Stimulated activated effector memory CD8-positive, alpha-beta T cell treated with anti-CD3 and anti-CD28 coated beads, Interleukin-12 subunit alpha, Interleukin-12 subunit beta, amount 100 ng/mL, for 72 hours (primary cell): ENCODE measurements at regions not wholly inside any gene's neighbourhood (a gene's known extent, or its start where the extent isn't known, plus 50 kb on each side); places are given as distances from the start of the nearest gene placed in this dataset.
"Not testable (repeated sequence)": the region's sequence is repeated elsewhere in the genome, so short reads cannot be mapped to it uniquely, and the experiment has no call there.

Source experiments
- ATAC-seq: fragments of 150-1000 bp; cut with Tn5 transposase; 2 replicates; pipeline ENCODE4 v1.10.0; 2021
- DNase-seq, 2 donors: peaks; one replicate each; pipeline ENCODE4 v3.0.0; 2021 to 2022; ENCODE audit warnings: low spot score in 2 of 2
- H3K27ac Mint-ChIP-seq: one replicate; pipeline ENCODE4 v1.8.0; 2022; ENCODE audit warnings: mild to moderate bottlenecking, mixed read lengths
- H3K36me3 Mint-ChIP-seq: one replicate; pipeline ENCODE4 v1.8.0; 2022; ENCODE audit warnings: mild to moderate bottlenecking, mixed read lengths
- H3K4me1 Mint-ChIP-seq: one replicate; pipeline ENCODE4 v1.8.0; 2022; ENCODE audit warnings: mixed read lengths
- H3K4me3 Mint-ChIP-seq: one replicate; pipeline ENCODE4 v1.8.0; 2022; ENCODE audit warnings: mild to moderate bottlenecking, mixed read lengths
- H3K9me3 Mint-ChIP-seq: one replicate; pipeline ENCODE4 v1.8.0; 2022; ENCODE audit warnings: mixed read lengths

- H3K9me3 Mint-ChIP-seq = no peaks in the 10 kb centered on the region
- peak overlapping the region; percentile 83 for H3K27ac Mint-ChIP-seq
- ATAC-seq (peak; percentile 86), DNase-seq (no peak)
- no peaks in the 10 kb centered on the region for H3K36me3 Mint-ChIP-seq
- peak overlapping the region; percentile 59 for H3K4me3 Mint-ChIP-seq
- H3K4me1 Mint-ChIP-seq = peaks cover 37% of the 10 kb centered on the region
Observed at GRCh38 chr1:148372731-148373130, 110.4 kb downstream of the PPIAL4G start.

DNA sequence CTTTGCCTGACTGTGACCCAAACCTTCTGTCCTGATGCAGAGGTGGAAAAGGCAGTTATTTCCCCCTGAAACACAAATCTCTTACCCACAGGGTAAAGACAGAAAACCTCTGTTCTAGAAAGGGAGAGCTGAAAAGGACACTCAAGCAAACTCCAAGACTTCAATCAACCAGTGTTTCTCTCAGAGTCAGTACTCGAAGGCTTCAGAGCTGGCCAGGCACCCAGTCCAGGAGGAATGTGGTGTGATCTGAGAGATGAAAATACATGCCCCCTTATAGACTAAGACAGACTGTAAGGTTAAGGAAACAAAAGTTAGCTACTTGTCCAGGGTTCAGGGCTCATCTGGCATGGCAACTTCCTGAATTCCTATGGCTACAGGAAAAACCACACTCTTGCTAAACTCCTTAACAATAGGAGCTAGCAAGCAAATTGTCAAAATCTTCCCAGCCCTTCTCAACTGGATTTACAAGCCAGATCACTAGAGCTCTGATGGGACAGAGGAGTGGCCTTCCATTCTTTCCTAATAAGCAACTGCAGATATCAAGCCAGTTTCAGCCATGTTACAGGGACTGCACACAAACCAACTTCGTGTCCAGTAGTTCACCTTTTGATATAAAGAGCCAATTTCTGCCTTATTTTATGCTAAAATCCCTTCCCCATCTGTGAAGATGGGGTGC is 110.9 kb downstream of the PPIAL4G start:
- H3K9me3 Mint-ChIP-seq, H3K36me3 Mint-ChIP-seq, DNase-seq: not testable (repeated sequence)
- peaks cover 37% of the 10 kb centered on the region for H3K4me1 Mint-ChIP-seq
- peak overlapping the region; percentile 59 for H3K4me3 Mint-ChIP-seq
- peak; percentile 16 for ATAC-seq
- peak overlapping the region; percentile 83 for H3K27ac Mint-ChIP-seq

- not testable (repeated sequence) for H3K9me3 Mint-ChIP-seq
Observed at GRCh38 chr1:148371551-148371994, 111.5 kb downstream of the PPIAL4G start.

GRCh38 chr1:148370661-148371060 is 112.4 kb downstream of the PPIAL4G start:
- peaks cover 42% of the 10 kb centered on the region for H3K4me1 Mint-ChIP-seq
- not testable (repeated sequence) for H3K36me3 Mint-ChIP-seq, DNase-seq, H3K27ac Mint-ChIP-seq, ATAC-seq, H3K4me3 Mint-ChIP-seq, H3K9me3 Mint-ChIP-seq

More at GRCh38 chr1:148371551-148371994, 111.5 kb downstream of the PPIAL4G start:
- ATAC-seq = peak; percentile 94
- H3K4me1 Mint-ChIP-seq = peaks cover 43% of the 10 kb centered on the region
- not testable (repeated sequence) for H3K36me3 Mint-ChIP-seq
- DNase-seq = peak; percentile 49 to 79
- peak overlapping the region; percentile 83 for H3K27ac Mint-ChIP-seq
- H3K4me3 Mint-ChIP-seq = peak overlapping the region; percentile 33

GRCh38 chr1:148367596-148367995 is 115.5 kb downstream of the PPIAL4G start:
- Mint-ChIP-seq H3K4me3 (no peak overlapping the region), H3K9me3 (no peaks in the 10 kb centered on the region), H3K4me1 (peaks cover 62% of the 10 kb centered on the region), H3K27ac (no peak overlapping the region), H3K36me3 (no peaks in the 10 kb centered on the region)
- DNase-seq (no peak), ATAC-seq (no peak)

DNA sequence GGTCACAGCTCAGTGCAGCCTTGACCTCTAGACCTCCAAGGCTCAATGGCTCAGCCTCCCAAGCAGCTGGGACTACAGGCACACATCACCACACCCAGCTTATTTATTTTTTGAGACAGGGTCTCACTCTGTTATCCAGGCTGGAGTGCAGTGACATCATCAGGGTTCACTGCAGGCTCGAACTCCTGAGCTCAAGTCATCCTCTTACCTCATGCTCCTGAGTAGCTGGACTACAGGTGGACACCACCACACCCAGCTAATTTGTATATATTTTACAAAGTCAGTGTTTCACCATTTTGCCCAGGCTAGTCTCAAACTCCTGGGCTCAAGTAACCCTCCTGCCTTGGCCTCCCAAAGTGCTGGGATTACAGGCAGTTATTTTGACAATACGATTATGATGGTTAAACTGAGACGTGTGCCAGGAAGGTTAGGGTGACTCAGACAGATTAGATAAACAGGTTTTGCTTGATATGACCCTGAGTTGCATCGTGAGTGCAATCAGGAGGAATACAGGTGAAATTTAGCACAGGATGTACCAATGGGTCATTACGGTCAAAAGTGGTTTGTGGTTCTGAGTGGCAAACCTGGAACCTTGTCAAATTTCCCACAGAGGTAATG is 116.9 kb downstream of the PPIAL4G start:
- H3K27ac Mint-ChIP-seq, H3K4me3 Mint-ChIP-seq, DNase-seq, H3K9me3 Mint-ChIP-seq, H3K36me3 Mint-ChIP-seq, ATAC-seq: not testable (repeated sequence)
- peaks cover 62% of the 10 kb centered on the region for H3K4me1 Mint-ChIP-seq

- DNase-seq, H3K9me3 Mint-ChIP-seq, H3K36me3 Mint-ChIP-seq: not testable (repeated sequence)
- peak overlapping the region; percentile 17 for H3K4me3 Mint-ChIP-seq
- peaks cover 54% of the 10 kb centered on the region for H3K4me1 Mint-ChIP-seq
- peak overlapping the region; percentile 10 for H3K27ac Mint-ChIP-seq
- ATAC-seq = peak; percentile 72
Observed at GRCh38 chr1:148365151-148365550, 118.0 kb downstream of the PPIAL4G start.

DNA sequence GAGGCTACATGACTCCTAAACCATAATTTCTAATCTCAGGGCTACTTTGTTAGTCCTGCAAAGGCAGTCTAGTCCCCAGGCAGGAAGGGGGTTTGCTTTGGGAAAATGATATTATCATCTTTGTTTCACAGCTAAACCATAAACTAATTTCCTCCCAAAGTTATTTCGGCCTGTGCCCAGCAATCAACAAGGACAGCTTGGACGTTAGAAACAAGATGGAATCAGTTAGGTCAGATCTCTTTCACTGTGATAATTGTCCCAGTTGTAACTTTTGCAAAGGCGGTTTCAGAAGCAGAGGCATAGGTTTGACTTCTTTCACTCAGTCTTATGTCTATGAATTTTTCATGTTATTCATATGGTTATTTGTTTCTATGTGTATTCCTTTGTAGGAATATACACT is 119.1 kb downstream of the PPIAL4G start:
- Mint-ChIP-seq H3K4me3 (peak overlapping the region; percentile 80), H3K4me1 (peaks cover 54% of the 10 kb centered on the region)
- not testable (repeated sequence) for DNase-seq, H3K27ac Mint-ChIP-seq, H3K36me3 Mint-ChIP-seq, H3K9me3 Mint-ChIP-seq, ATAC-seq

DNA sequence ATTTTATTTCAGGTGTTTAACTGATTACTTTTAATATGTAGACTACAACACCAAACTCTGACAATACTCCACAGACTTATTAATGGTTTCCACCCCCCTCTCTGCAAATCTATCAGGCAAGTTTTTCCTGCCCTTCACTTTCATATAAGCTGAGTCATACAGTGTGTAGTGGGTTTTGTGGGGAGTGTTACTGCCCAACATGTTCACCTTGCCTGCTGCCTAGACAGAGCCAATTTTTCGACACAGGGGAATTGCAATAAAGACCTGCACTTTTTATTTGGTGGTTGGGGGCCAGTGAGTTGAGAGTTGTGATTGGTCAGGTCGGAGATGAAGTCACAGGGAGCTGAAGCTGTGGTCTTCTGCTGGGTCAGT is 119.7 kb downstream of the PPIAL4G start:
- Mint-ChIP-seq H3K4me3 (peak overlapping the region; percentile 80), H3K27ac (peak overlapping the region; percentile 40), H3K4me1 (peaks cover 54% of the 10 kb centered on the region), H3K36me3 (peaks cover 7% of the 10 kb centered on the region), H3K9me3 (no peaks in the 10 kb centered on the region)
- peak; percentile 83 for ATAC-seq
- no peak for DNase-seq

GRCh38 chr1:148362626-148363438 is 120.3 kb downstream of the PPIAL4G start:
- H3K4me3 Mint-ChIP-seq = peak overlapping the region; percentile 80
- DNase-seq (no peak), ATAC-seq (peak; percentile 64)
- H3K4me1 Mint-ChIP-seq = peaks cover 54% of the 10 kb centered on the region
- peaks cover 7% of the 10 kb centered on the region for H3K36me3 Mint-ChIP-seq
- H3K9me3 Mint-ChIP-seq = no peaks in the 10 kb centered on the region
- peak overlapping the region; percentile 40 for H3K27ac Mint-ChIP-seq

DNA sequence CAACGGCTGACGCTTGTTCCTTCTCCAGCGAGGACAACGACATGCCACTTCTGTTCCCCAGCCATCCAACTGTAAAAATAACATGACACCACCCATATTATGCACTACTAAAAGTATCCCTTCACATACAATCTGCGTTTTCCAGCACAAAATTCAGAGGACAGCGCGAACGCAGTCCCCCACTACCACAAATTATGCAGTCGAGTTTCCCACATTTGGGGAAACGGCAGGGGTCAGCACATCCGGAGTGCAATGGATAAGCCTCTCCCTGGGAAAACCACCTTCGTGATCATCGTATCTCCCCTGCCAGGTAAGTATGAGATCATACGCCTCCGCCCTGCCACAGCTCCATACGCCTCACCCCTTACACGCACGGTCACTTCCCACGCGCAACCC is 120.9 kb downstream of the PPIAL4G start:
- Mint-ChIP-seq H3K36me3 (peaks cover 7% of the 10 kb centered on the region), H3K27ac (peak overlapping the region; percentile 40), H3K4me3 (peak overlapping the region; percentile 80), H3K9me3 (no peaks in the 10 kb centered on the region), H3K4me1 (peaks cover 54% of the 10 kb centered on the region)
- ATAC-seq (peak; percentile 63), DNase-seq (no peak)

GRCh38 chr1:148361427-148362215 is 121.5 kb downstream of the PPIAL4G start:
- H3K36me3 Mint-ChIP-seq, ATAC-seq, H3K9me3 Mint-ChIP-seq: not testable (repeated sequence)
- Mint-ChIP-seq H3K27ac (peak overlapping the region; percentile 40), H3K4me1 (peaks cover 50% of the 10 kb centered on the region), H3K4me3 (peak overlapping the region; percentile 80)
- peak in 1 of 2 donors; percentile 65 for DNase-seq

GRCh38 chr1:148357037-148357436 is 126.1 kb downstream of the PPIAL4G start:
- Mint-ChIP-seq H3K27ac (no peak overlapping the region), H3K36me3 (peaks cover 8% of the 10 kb centered on the region), H3K9me3 (no peaks in the 10 kb centered on the region), H3K4me3 (no peak overlapping the region), H3K4me1 (peaks cover 9% of the 10 kb centered on the region)
- no peak for DNase-seq
- peak; percentile 45 for ATAC-seq

DNA sequence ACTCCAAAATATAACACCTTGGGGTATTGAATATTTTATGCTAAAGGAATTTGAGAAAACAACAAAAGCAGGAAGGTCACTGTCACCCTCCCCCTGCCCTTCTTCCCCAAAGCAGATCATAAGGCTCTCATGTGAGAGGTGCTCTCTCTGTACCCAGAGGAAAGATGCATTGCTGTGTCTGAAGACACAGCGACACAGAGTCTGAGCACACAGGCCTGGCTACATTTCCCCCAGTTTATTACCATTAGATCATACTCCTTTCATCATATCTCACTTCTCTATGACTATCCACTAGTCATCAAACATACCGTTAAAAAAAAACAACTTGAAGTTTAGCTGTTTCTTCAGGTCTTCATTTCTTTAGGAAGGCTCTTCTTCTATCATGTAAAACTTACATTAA is 127.1 kb downstream of the PPIAL4G start:
- no peak for ATAC-seq
- Mint-ChIP-seq H3K4me1 (no peaks in the 10 kb centered on the region), H3K9me3 (no peaks in the 10 kb centered on the region), H3K27ac (no peak overlapping the region), H3K36me3 (peaks cover 6% of the 10 kb centered on the region), H3K4me3 (no peak overlapping the region)
- no peak for DNase-seq

DNA sequence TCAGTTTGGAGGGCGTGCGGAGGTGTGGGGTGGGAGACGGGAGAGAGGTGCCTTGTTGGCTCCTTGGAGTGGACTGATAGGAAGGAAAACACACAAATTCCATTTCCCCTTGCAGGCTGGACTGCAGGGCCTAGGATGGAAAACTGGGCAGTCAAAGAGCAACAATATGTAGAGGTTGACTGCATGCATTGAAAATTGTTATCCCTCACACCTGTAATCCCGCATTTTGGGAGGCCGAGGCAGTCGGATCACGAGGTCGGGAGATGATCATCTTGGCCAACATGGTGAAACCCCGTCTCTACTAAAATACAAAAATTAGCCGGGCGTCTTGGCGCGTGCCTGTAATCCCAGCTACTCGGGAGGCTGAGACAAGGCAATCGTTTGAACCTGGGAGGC is 128.2 kb downstream of the PPIAL4G start:
- Mint-ChIP-seq H3K36me3 (peaks cover 6% of the 10 kb centered on the region), H3K27ac (no peak overlapping the region), H3K4me3 (no peak overlapping the region), H3K4me1 (no peaks in the 10 kb centered on the region), H3K9me3 (no peaks in the 10 kb centered on the region)
- ATAC-seq (no peak), DNase-seq (no peak)
